Colonic mucosa (tissue), 4 donors: ENCODE measurements at regions not wholly inside any gene's neighbourhood (a gene's known extent, or its start where the extent isn't known, plus 50 kb on each side); places are given as distances from the start of the nearest gene placed in this dataset.

Experiments used
- DNase-seq: peaks from one replicate; pipeline ENCODE4 v3.0.0-alpha.2; 2020
- H3K27ac ChIP-seq: fragments of 200-600 bp; one replicate; pipeline ENCODE4 v1.8.0; 2021
- H3K27me3 ChIP-seq: fragments of 200-600 bp; one replicate; pipeline ENCODE4 v1.8.0; 2021
- H3K36me3 ChIP-seq: fragments of 200-600 bp; one replicate; pipeline ENCODE4 v1.8.0; 2021
- H3K4me1 ChIP-seq: fragments of 200-600 bp; one replicate; pipeline ENCODE4 v1.8.0; 2021; ENCODE audit warnings: mild to moderate bottlenecking
- H3K4me3 ChIP-seq: fragments of 200-600 bp; one replicate; pipeline ENCODE4 v1.8.0; 2021
- H3K9ac ChIP-seq, 2 donors: one replicate each; pipeline ENCODE4 v1.7.0; 2013; ENCODE audit warnings: control low read depth in 2 of 2, low read depth in 2 of 2, low read length in 2 of 2
- H3K9me3 ChIP-seq: fragments of 200-600 bp; one replicate; pipeline ENCODE4 v1.8.0; 2021
- intact Hi-C: fragments of 100-400 bp; cut with DNase I; formaldehyde crosslinking; loops from one replicate; pipeline ENCODE4 v1.14.1; 2022
- TF ChIP-seq, protein P1 (sequence below): fragments of 200-600 bp; IDR thresholded peaks from one replicate; pipeline ENCODE4 v1.8.0; 2022; ENCODE audit warnings: antibody characterized with exemption, mild to moderate bottlenecking
- donor health status: healthy.
- donor health status: DM: no; HTN: no; CAD: no.
- donor health status: DM: no; HTN: no; CAD: no.

DNA sequence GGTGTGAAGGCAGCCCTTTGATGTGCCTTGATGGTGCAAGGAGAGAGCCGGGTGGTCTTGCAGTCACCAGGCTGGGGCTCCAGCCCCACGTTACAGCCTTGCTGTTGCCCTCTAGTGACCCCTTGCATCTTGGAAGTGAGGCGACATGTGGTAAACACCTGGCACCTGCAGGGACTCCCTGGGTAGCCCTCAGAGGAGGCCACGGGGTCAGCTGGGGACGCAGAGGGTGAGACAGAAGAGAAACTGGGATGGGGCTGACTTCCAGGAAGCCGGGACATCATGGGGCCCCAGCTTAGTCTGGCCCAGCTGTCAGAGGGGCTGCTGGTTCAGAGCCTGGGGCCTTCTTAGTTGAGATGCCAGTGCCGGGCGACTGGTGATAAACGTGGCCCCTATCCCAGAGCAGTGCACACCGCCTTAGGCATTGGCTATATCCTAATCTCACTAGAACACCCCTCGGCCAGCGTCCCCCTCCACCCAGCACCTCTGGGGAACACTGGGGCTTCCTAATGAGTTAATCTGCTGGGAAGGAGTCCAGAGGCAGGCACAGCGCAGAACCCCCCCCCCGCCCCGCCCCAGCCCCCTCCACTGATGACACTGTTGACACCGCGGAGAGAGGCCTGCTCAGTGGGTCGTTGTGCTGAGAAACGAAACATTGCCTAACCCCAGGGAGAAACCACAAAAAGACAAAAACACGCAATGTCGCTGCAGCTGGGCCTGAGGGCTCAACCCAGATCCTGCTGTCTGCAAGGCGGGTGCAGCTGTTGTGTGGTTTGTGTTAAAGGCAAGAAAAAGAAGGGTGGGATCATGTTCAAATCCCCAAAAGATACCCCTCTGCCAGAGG lies 60.5 kb upstream of the KLF13 start:
- Histone ChIP-seq H3K36me3 (no peaks in the 10 kb centered on the region), H3K9ac (peak overlapping the region; percentile 45 to 81), H3K27me3 (no peaks in the 10 kb centered on the region), H3K27ac (peak overlapping the region; percentile 80), H3K4me3 (no peak overlapping the region), H3K4me1 (peaks cover 52% of the 10 kb centered on the region), H3K9me3 (no peaks in the 10 kb centered on the region)
- peak; percentile 49 for DNase-seq
- TF ChIP-seq, protein P1, sequence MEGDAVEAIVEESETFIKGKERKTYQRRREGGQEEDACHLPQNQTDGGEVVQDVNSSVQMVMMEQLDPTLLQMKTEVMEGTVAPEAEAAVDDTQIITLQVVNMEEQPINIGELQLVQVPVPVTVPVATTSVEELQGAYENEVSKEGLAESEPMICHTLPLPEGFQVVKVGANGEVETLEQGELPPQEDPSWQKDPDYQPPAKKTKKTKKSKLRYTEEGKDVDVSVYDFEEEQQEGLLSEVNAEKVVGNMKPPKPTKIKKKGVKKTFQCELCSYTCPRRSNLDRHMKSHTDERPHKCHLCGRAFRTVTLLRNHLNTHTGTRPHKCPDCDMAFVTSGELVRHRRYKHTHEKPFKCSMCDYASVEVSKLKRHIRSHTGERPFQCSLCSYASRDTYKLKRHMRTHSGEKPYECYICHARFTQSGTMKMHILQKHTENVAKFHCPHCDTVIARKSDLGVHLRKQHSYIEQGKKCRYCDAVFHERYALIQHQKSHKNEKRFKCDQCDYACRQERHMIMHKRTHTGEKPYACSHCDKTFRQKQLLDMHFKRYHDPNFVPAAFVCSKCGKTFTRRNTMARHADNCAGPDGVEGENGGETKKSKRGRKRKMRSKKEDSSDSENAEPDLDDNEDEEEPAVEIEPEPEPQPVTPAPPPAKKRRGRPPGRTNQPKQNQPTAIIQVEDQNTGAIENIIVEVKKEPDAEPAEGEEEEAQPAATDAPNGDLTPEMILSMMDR, result no peak
- intact Hi-C loops, result no loop called here

DNA sequence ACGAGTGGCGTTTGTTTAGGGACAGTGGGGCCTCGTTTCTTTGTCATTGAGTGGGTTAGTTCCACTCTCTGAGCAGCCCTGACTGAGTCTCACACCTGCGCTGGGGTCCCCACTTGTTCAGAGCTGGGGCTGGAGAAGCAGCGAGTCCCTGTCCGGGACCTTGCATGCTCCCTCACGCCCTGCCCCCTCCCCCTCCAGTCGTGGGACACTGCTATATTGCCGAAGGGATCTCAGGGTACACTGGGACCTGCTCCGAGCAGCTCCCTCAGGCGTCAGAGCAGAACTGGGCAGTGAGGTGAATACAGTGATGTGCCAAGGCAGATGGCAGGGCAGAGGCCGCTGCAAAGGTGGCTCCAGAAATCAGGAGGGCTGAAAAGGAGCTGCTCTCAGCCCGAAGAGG lies 59.9 kb upstream of the KLF13 start:
- intact Hi-C loops, result no loop called here
- DNase-seq, result peak; percentile 36
- Histone ChIP-seq H3K9ac (peak overlapping the region; percentile 8 to 64), H3K9me3 (no peaks in the 10 kb centered on the region), H3K36me3 (no peaks in the 10 kb centered on the region), H3K27ac (peak overlapping the region; percentile 61), H3K4me1 (peaks cover 52% of the 10 kb centered on the region), H3K27me3 (no peaks in the 10 kb centered on the region), H3K4me3 (no peak overlapping the region)
- TF ChIP-seq, protein P1, result no peak

DNA sequence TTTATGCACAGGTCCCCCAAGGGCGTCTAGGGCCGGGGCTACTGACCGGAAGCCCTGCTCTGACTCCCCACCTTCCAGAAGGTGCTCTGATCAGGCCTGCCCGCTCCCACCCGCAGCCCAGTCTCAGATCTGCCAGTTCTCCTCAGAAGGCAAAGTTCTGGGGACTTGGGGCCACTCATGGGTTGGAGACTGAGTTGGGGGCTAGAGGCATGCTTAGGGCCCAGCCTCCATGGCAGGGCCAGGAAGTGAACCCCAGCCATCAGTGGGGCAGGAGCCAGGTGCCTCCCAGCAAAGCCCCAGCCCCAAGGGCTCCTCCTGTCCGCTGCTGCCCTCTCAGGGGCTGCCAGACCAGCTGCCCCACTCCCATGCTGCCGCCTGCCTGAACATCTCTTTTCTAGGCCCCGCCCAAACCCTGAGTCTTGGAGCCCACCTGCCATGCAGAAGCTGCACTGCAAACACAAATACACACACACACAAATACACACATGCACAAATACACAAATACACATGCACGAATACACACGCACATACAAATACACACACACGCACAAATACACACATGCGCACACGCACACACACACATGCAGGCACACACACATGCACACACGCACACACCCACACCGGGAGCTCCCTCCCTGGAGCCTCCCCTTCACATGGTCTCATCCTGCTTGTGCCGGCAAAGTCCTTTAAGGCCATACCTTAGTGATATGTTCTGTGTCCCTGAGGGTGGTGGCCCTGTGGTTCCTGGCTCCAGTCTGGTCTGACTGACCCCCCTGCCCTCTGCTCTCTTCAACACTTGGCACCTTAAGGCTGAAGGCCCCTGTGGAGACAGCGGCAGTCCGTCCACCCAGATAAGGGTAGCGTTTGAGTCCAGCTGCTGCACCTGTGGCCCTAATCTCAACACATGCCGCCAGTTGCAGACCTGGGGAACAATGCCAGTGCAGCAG lies 59.2 kb upstream of the KLF13 start:
- H3K9me3 ChIP-seq, result no peaks in the 10 kb centered on the region
- H3K27me3 ChIP-seq, result no peaks in the 10 kb centered on the region
- no peaks in the 10 kb centered on the region for H3K36me3 ChIP-seq
- TF ChIP-seq, protein P1, result no peak
- intact Hi-C loops, result no loop called here
- peak overlapping the region; percentile 61 for H3K27ac ChIP-seq
- H3K4me3 ChIP-seq, result no peak overlapping the region
- DNase-seq, result peak; percentile 20
- H3K4me1 ChIP-seq, result peaks cover 55% of the 10 kb centered on the region
- peak overlapping the region; percentile 8 to 64 for H3K9ac ChIP-seq

DNA sequence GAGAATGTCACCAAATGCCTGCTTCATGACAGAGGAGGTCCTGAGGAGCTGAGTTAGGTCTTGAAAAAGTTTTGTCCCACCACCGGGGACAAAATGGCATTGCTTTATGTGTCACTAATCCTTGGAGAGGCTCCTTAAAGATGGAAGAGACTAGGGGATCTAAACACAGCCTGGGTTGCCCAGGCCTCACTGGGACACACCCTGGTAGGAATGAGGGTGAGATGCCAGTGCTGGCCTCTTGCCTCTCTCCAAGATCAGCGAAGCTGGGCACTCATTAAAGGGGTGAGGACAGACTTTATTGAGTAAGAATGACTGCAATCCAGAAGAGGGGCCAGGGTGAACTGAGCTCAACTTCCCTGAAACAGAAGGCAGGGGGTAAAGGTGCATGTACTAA lies 58.5 kb upstream of the KLF13 start:
- TF ChIP-seq, protein P1, result no peak
- peaks cover 60% of the 10 kb centered on the region for H3K4me1 ChIP-seq
- DNase-seq, result peak; percentile 30
- no peak overlapping the region for H3K4me3 ChIP-seq
- no peak overlapping the region for H3K27ac ChIP-seq
- peak overlapping the region in 1 of 2 donors; percentile 64 for H3K9ac ChIP-seq
- no peaks in the 10 kb centered on the region for H3K9me3 ChIP-seq
- H3K36me3 ChIP-seq, result no peaks in the 10 kb centered on the region
- intact Hi-C loops, result no loop called here
- H3K27me3 ChIP-seq, result no peaks in the 10 kb centered on the region

DNA sequence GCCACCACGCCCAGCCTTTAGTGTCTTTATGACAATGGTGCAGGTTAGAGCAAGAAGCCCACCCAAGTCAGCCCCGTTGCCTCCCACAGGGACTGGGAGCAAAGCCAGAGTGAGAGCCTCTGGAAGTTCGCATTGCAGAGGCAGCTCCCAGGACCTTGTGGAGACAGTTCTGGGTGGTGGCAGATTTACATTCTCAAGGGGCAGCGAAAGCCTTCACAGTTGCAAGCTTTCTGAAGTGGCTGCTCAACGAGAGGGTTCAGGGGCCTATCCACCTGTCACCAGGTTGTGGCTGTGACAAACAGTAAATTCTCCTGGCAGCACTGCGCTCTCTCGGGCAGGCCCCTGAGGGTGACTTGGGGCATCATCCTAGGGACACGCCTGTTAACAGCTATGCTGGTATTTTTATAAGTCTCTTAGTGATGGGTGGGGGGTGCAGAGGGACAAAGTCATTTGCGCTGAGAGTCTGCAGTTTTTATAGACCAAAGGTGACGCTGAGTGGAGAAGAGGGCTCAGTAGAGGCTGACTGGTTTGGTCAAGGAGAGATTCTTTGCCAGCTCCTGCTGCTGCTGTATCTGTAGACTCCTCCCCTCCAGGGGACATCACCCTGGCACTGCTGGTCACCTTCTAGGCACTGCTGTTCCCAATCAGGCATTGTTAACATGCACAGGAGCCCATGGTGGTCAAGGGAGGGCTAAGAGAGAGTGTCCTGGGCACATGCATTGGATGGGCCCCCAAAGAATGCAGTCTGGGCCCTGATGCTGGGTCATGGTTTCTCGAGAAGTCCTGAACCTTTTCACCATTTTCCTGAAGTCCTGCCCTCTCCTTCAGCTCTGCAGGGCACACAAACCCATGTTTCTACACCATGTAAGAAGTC lies 57.5 kb upstream of the KLF13 start:
- peak; percentile 63 for DNase-seq
- Histone ChIP-seq H3K9me3 (no peaks in the 10 kb centered on the region), H3K4me1 (peaks cover 54% of the 10 kb centered on the region), H3K36me3 (no peaks in the 10 kb centered on the region), H3K27me3 (no peaks in the 10 kb centered on the region), H3K9ac (no peak overlapping the region), H3K4me3 (no peak overlapping the region), H3K27ac (peak overlapping the region; percentile 42)
- intact Hi-C loops, result no loop called here
- TF ChIP-seq, protein P1, result no peak
